HFF-Myc (cell line): ENCODE measurements at regions not wholly inside any gene's neighbourhood (a gene's known extent, or its start where the extent isn't known, plus 50 kb on each side); places are given as distances from the start of the nearest gene placed in this dataset.

Experiments
- DNase-seq: peaks from one replicate; pipeline ENCODE4 v3.0.0-alpha.2; 2011; ENCODE audit warnings: low read depth; ENCODE audit errors: extremely low read depth
- H3K4me3 ChIP-seq: replicated peaks from 2 replicates; pipeline ENCODE4 v1.5.1; 2011; ENCODE audit warnings: low read depth, mild to moderate bottlenecking, control low read depth, low read length
- CTCF ChIP-seq: IDR thresholded peaks from 2 replicates; pipeline ENCODE4 v1.5.1; 2012; ENCODE audit warnings: mild to moderate bottlenecking, low read depth, low read length, control low read depth; ENCODE audit errors: missing control alignments

DNA sequence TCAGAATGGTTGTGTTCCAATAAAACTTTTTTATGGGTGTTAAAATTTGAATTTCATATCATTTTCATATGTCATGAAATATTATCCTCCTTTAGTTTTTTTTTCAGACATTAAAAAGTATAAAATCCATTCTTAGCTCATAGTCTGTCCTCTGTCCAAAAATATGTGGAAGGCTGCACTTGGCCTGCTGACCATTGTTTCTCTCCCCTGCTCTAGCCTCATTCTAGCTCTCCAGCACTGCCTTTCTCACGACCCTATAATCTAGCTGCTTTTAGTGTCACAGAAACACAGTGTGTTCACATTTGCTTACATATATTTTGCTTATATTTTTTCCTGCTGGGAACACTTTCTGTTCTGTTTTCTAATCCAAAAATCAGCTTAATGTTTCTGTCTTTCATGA lies 165.0 kb upstream of the ANK2 start:
- DNase-seq, result no peak
- H3K4me3 ChIP-seq, result no peak overlapping the region
- no peak for TF ChIP-seq CTCF

DNA sequence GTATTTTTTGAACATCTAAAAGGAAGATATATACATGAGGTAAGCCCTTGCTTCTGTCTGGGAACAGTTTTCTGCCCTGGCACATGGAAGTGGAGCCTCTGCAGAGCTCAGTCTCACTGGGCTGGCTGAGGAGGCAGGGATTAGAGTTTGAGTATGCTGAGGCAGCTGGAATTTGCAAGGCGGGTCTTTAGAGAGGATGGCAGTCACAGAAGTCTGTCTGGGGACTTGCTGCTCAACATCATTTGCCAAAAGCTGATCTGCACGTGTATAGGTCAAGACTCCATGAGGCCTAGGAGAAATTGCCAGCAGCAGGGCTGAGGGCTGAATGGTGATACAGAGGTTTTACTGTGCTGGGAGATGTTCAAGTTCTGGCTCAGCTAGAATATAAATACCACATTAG lies 163.6 kb upstream of the ANK2 start:
- no peak for TF ChIP-seq CTCF
- DNase-seq, result no peak
- no peak overlapping the region for H3K4me3 ChIP-seq

- no peak for TF ChIP-seq CTCF
- no peak for DNase-seq
- no peak overlapping the region for H3K4me3 ChIP-seq
These were observed 160.8 kb upstream of the ANK2 start for GRCh38 chr4:112888622-112889021.

GRCh38 chr4:112889199-112889598 lies 160.3 kb upstream of the ANK2 start:
- H3K4me3 ChIP-seq, result no peak overlapping the region; the same call in 1 of the 2 replicates
- no peak for TF ChIP-seq CTCF
- DNase-seq, result no peak

GRCh38 chr4:112889619-112890527 lies 159.6 kb upstream of the ANK2 start:
- peak overlapping the region; percentile 16 for H3K4me3 ChIP-seq
- no peak for TF ChIP-seq CTCF
- DNase-seq, result no peak

- no peak for TF ChIP-seq CTCF
- no peak for DNase-seq
- no peak overlapping the region for H3K4me3 ChIP-seq
These were observed 155.0 kb upstream of the ANK2 start for GRCh38 chr4:112894480-112894879.
